Vagina (tissue), 2 donors: ENCODE measurements at regions not wholly inside any gene's neighbourhood (a gene's known extent, or its start where the extent isn't known, plus 50 kb on each side); places are given as distances from the start of the nearest gene placed in this dataset.

ENCODE experiments used
- CTCF ChIP-seq, 3 experiments: fragments of 450-650 bp in 2 of 3; fragments of 200-600 bp in 1 of 3; sonication (generic) in 1 of 3; IDR thresholded peaks; one replicate each; pipeline ENCODE4 v1.5.1; 2017 to 2019; ENCODE audit warnings: antibody characterized with exemption in 3 of 3, mild to moderate bottlenecking in 2 of 3, moderate library complexity in 2 of 3
- POLR2AphosphoS5 ChIP-seq, 2 donors: sonication (generic); formaldehyde crosslinking; IDR thresholded peaks; one replicate each; pipeline ENCODE4 v1.9.0; 2017; ENCODE audit warnings: antibody characterized with exemption in 2 of 2, mild to moderate bottlenecking in 2 of 2, low read depth in 1 of 2; ENCODE audit not compliant: insufficient read depth in 1 of 2

GRCh38 chr3:127478922-127479321 lies 111.6 kb downstream of the TPRA1 start:
- no peak for TF ChIP-seq CTCF (IDR thresholded peaks at IDR 0.05)
- TF ChIP-seq POLR2AphosphoS5 (IDR thresholded peaks at IDR 0.05; ENCODE audit: insufficient read depth in 1 of 2, low read depth in 1 of 2): no peak
